Bronchial epithelial cell (primary cell): ENCODE measurements at regions not wholly inside any gene's neighbourhood (a gene's known extent, or its start where the extent isn't known, plus 50 kb on each side); places are given as distances from the start of the nearest gene placed in this dataset.
"Not testable (repeated sequence)": the region's sequence is repeated elsewhere in the genome, so short reads cannot be mapped to it uniquely, and the experiment has no call there.

Experiments
- DNase-seq: peaks from one replicate; pipeline ENCODE4 v3.0.0-alpha.2; 2010; ENCODE audit warnings: low read depth
- FAIRE-seq: peaks from 2 replicates; lab custom pipeline; 2011; peaks lifted over from hg19 to GRCh38; lab: Jason Lieb, UNC
- H3K27me3 ChIP-seq: 2 replicates; pipeline ENCODE4 v1.5.1; 2011; ENCODE audit warnings: low read length; ENCODE audit not compliant: control insufficient read depth, insufficient read depth
- H3K36me3 ChIP-seq: 2 replicates; pipeline ENCODE4 v1.5.1; 2011; ENCODE audit warnings: low read length; ENCODE audit not compliant: control insufficient read depth, insufficient read depth
- H3K4me3 ChIP-seq: 2 replicates; pipeline ENCODE4 v1.5.1; 2011; ENCODE audit warnings: mild to moderate bottlenecking, low read depth, low read length, control low read depth

- not testable (repeated sequence) for DNase-seq, FAIRE-seq, H3K4me3 ChIP-seq, H3K36me3 ChIP-seq, H3K27me3 ChIP-seq
Measured at GRCh38 chrX:141066263-141066662, 63.9 kb downstream of the SPANXB1 start.

GRCh38 chrX:141084130-141084529, 81.7 kb downstream of the SPANXB1 start:
- H3K36me3 ChIP-seq, DNase-seq, FAIRE-seq, H3K4me3 ChIP-seq, H3K27me3 ChIP-seq: not testable (repeated sequence)

- H3K4me3 ChIP-seq, H3K36me3 ChIP-seq, H3K27me3 ChIP-seq, DNase-seq: not testable (repeated sequence)
- FAIRE-seq = peak; percentile 86
Measured at GRCh38 chrX:141103784-141104523, 73.0 kb downstream of the LDOC1 start.

DNA sequence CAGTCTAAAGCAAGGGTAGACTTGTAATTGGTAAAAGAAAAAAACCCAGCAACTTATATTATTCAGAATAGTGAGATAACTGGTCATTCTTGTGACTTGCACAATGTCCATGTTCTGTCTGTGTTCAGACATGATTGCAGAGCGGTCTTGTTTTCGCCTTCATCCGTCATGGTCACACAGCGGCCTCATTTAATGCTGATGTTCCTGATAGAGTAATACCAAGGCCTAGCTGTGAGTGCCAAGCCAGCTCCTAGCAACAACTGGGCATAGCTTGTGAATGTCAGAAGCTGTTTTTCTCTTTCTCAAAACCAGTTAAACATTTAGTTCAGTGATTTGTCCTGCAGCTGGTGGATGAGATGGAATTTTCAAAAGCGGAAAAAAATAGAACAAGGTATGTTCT, 65.7 kb downstream of the LDOC1 start:
- not testable (repeated sequence) for H3K4me3 ChIP-seq, DNase-seq, H3K36me3 ChIP-seq, H3K27me3 ChIP-seq
- FAIRE-seq = peak; percentile 99
